Mesenchymal stem cell (in vitro differentiated cells and primary cell): ENCODE measurements at regions not wholly inside any gene's neighbourhood (a gene's known extent, or its start where the extent isn't known, plus 50 kb on each side); places are given as distances from the start of the nearest gene placed in this dataset.

Experiments
- DNase-seq: peaks from one replicate; pipeline ENCODE4 v3.0.0-alpha.2; 2013
- H2AFZ ChIP-seq: one replicate; pipeline ENCODE4 v1.6.1; 2013; ENCODE audit warnings: low read depth, mild to moderate bottlenecking, control low read depth, inconsistent platforms, low read length, moderate library complexity
- H2AK5ac ChIP-seq: 2 replicates; pipeline ENCODE4 v1.6.1; 2013; ENCODE audit warnings: low read length, moderate library complexity, mild to moderate bottlenecking, inconsistent platforms; ENCODE audit not compliant: severe bottlenecking
- H2BK120ac ChIP-seq: one replicate; pipeline ENCODE4 v1.6.1; 2013; ENCODE audit warnings: low read depth, mild to moderate bottlenecking, inconsistent platforms, low read length, moderate library complexity
- H2BK12ac ChIP-seq, 2 experiments: one replicate each; pipeline ENCODE4 v1.6.1; 2013; ENCODE audit warnings: inconsistent platforms in 2 of 2, low read length in 2 of 2, mild to moderate bottlenecking in 2 of 2, moderate library complexity in 2 of 2, control low read depth in 1 of 2
- H2BK15ac ChIP-seq: one replicate; pipeline ENCODE4 v1.6.1; 2013; ENCODE audit warnings: mild to moderate bottlenecking, low read depth, inconsistent platforms; ENCODE audit not compliant: poor library complexity, severe bottlenecking
- H2BK5ac ChIP-seq: 2 replicates; pipeline ENCODE4 v1.6.1; 2013; ENCODE audit warnings: low read depth, mild to moderate bottlenecking, low read length, control low read depth, inconsistent platforms; ENCODE audit not compliant: poor library complexity, severe bottlenecking
- H3K14ac ChIP-seq, 2 experiments: one replicate each; pipeline ENCODE4 v1.6.1; 2013; ENCODE audit warnings: inconsistent platforms in 2 of 2, low read length in 2 of 2, control low read depth in 1 of 2, mild to moderate bottlenecking in 1 of 2, moderate library complexity in 1 of 2
- H3K18ac ChIP-seq, 2 experiments: one replicate each; pipeline ENCODE4 v1.6.1; 2013; ENCODE audit warnings: inconsistent platforms in 2 of 2, low read length in 2 of 2, control low read depth in 1 of 2, low read depth in 1 of 2, mild to moderate bottlenecking in 1 of 2
- H3K23ac ChIP-seq, 2 experiments: one replicate each; pipeline ENCODE4 v1.6.1; 2013; ENCODE audit warnings: inconsistent platforms in 2 of 2, low read length in 2 of 2, mild to moderate bottlenecking in 2 of 2, moderate library complexity in 2 of 2, control low read depth in 1 of 2
- H3K27ac ChIP-seq: 2 replicates; pipeline ENCODE4 v1.5.1; 2013; ENCODE audit warnings: mild to moderate bottlenecking, moderate library complexity, low read length, control low read depth, inconsistent platforms; ENCODE audit not compliant: poor library complexity, severe bottlenecking
- H3K27me3 ChIP-seq, 2 experiments: 2 replicates each; pipeline versions ENCODE4 v1.6.1 to v1.7.0; 2013; ENCODE audit warnings: low read length in 2 of 2, mild to moderate bottlenecking in 2 of 2, moderate library complexity in 2 of 2, control low read depth in 1 of 2, inconsistent platforms in 1 of 2; ENCODE audit not compliant: control insufficient read depth in 1 of 2, insufficient read depth in 1 of 2
- H3K36me3 ChIP-seq, 2 experiments: 2 replicates each; pipeline versions ENCODE4 v1.6.1 to v1.7.0; 2013; ENCODE audit warnings: low read length in 2 of 2, control low read depth in 1 of 2, inconsistent platforms in 1 of 2, low read depth in 1 of 2, mild to moderate bottlenecking in 1 of 2; ENCODE audit not compliant: insufficient read depth in 2 of 2, control insufficient read depth in 1 of 2
- H3K4ac ChIP-seq, 2 experiments: one replicate each; pipeline ENCODE4 v1.6.1; 2013; ENCODE audit warnings: inconsistent platforms in 2 of 2, low read length in 2 of 2, mild to moderate bottlenecking in 2 of 2, moderate library complexity in 2 of 2, control low read depth in 1 of 2, low read depth in 1 of 2
- H3K4me1 ChIP-seq: 2 replicates; pipeline ENCODE4 v1.6.1; 2013; ENCODE audit warnings: low read depth, low read length, control low read depth; ENCODE audit not compliant: control insufficient read depth, insufficient read depth
- H3K4me2 ChIP-seq: 2 replicates; pipeline ENCODE4 v1.6.1; 2013; ENCODE audit warnings: low read length, mild to moderate bottlenecking, inconsistent platforms; ENCODE audit not compliant: poor library complexity, severe bottlenecking
- H3K4me3 ChIP-seq, 2 experiments: 2 replicates each; pipeline versions ENCODE4 v1.5.1 to v1.7.0; 2013; ENCODE audit warnings: low read length in 2 of 2, mild to moderate bottlenecking in 2 of 2, control low read depth in 1 of 2, low read depth in 1 of 2; ENCODE audit not compliant: insufficient read depth in 1 of 2
- H3K79me1 ChIP-seq: replicated peaks from 2 replicates; pipeline ENCODE4 v1.6.1; 2013; ENCODE audit warnings: mild to moderate bottlenecking, control low read depth, low read length, inconsistent platforms; ENCODE audit not compliant: poor library complexity, severe bottlenecking
- H3K9ac ChIP-seq: 2 replicates; pipeline ENCODE4 v1.7.0; 2013; ENCODE audit warnings: mild to moderate bottlenecking, low read length, moderate library complexity
- H3K9me3 ChIP-seq: 2 replicates; pipeline ENCODE4 v1.7.0; 2013; ENCODE audit warnings: mild to moderate bottlenecking, low read length; ENCODE audit not compliant: control insufficient read depth
- H4K8ac ChIP-seq: one replicate; pipeline ENCODE4 v1.6.1; 2013; ENCODE audit warnings: inconsistent platforms, mild to moderate bottlenecking, low read length, moderate library complexity
- H4K91ac ChIP-seq: one replicate; pipeline ENCODE4 v1.6.1; 2013; ENCODE audit warnings: mild to moderate bottlenecking, low read length, inconsistent platforms
- WGBS: methylation state at CpG from one replicate; pipeline ENCODE4 v1.1.7; 2013; ENCODE audit warnings: mixed read lengths; 5-methylcytosine and 5-hydroxymethylcytosine counted together

DNA sequence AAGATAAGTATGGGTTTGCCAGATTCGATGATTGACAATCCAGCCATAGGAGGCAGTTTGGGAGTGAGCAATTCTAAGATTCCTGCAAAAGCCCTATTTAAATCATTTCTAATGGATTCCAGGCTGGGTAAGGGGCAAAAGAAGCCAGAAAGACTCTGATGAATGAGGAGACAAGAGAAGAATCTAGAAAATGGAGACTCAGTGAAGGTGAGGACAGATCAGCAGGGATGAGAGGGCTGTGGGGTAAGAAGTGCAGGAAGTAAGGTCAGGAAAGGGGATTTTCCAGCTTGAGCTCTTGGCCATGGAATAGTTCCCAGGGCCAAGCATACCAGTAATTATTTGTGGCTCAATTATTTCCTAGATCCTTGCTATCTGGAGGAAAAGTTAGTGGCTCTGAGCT lies 87.3 kb downstream of the TMX1 start:
- Histone ChIP-seq H2AK5ac (no peak overlapping the region), H4K8ac (no peak overlapping the region), H3K14ac (no peak overlapping the region), H4K91ac (no peak overlapping the region), H3K4me2 (no peak overlapping the region), H2BK5ac (no peak overlapping the region), H3K4ac (peak overlapping the region; percentile 18 to 40), H3K9ac (peak overlapping the region; percentile 17), H2BK15ac (peak overlapping the region; percentile 21), H3K36me3 (no peaks in the 10 kb centered on the region), H3K4me3 (no peak overlapping the region), H3K9me3 (no peaks in the 10 kb centered on the region), H3K18ac (peak overlapping the region in 1 of 2 experiments; percentile 24), H2BK12ac (peak overlapping the region in 1 of 2 experiments; percentile 51), H3K23ac (no peak overlapping the region), H3K4me1 (peaks cover 5% of the 10 kb centered on the region), H3K27ac (peak overlapping the region; percentile 12), H2BK120ac (no peak overlapping the region), H2AFZ (no peak overlapping the region), H3K79me1 (no peaks in the 10 kb centered on the region), H3K27me3 (no peaks in the 10 kb centered on the region)
- peak; percentile 57 for DNase-seq
- 83% methylated on average over 1 of the region's 1 CpG for WGBS

DNA sequence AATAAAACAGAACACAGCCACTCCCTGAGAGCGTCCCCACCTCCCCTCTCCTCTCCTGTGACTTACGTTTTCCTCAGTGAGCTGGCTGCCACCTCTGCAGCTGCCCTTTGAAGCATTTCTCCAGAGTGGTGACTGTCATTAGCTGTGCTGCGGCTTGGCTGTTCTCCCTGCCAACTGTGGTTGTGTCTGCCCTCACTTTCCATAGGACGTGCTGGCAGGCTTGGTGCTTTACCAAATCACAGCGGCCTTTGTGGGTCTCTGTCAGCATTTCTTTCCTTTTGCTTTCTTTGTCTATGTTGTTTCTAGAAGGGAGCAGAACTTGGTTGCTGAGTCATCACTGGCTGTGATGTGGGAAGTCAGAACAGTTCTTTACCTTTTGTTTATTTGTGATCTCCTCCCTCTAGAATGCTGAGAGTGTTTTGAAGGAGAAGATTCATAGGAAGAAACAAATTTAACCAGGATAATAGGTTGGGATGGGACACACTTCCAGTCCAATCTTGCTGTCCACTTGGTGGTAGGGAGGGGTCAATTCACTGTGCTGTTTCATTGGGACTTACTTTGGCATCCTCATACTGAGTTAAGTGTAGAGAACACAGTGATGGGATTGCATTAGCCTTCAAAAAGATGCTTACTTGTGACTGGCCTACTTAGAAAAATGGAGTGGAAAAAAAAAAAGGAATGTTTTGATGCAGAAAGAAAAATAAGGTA lies 88.2 kb downstream of the TMX1 start:
- no peak overlapping the region for H2BK5ac ChIP-seq
- peak overlapping the region; percentile 64 to 65 for H3K18ac ChIP-seq
- peak overlapping the region; percentile 7 for H4K91ac ChIP-seq
- DNase-seq: peak; percentile 77
- H3K9me3 ChIP-seq: no peaks in the 10 kb centered on the region
- peak overlapping the region; percentile 24 to 49 for H2BK12ac ChIP-seq
- H2AK5ac ChIP-seq: peak overlapping the region; percentile 90
- H3K4me1 ChIP-seq: peaks cover 5% of the 10 kb centered on the region
- H2AFZ ChIP-seq: peak overlapping the region; percentile 39
- peak overlapping the region; percentile 59 for H3K9ac ChIP-seq
- no peaks in the 10 kb centered on the region for H3K27me3 ChIP-seq
- H2BK120ac ChIP-seq: no peak overlapping the region
- H3K14ac ChIP-seq: peak overlapping the region in 1 of 2 experiments; percentile 19
- H3K4me3 ChIP-seq: no peak overlapping the region
- H3K27ac ChIP-seq: peak overlapping the region; percentile 1
- H2BK15ac ChIP-seq: no peak overlapping the region
- no peaks in the 10 kb centered on the region for H3K36me3 ChIP-seq
- no peak overlapping the region for H3K4me2 ChIP-seq
- H3K79me1 ChIP-seq: no peaks in the 10 kb centered on the region
- WGBS: 35% methylated on average over 5 of the region's 5 CpGs
- H3K4ac ChIP-seq: peak overlapping the region in 1 of 2 experiments; percentile 3
- H3K23ac ChIP-seq: no peak overlapping the region
- H4K8ac ChIP-seq: peak overlapping the region; percentile 28

DNA sequence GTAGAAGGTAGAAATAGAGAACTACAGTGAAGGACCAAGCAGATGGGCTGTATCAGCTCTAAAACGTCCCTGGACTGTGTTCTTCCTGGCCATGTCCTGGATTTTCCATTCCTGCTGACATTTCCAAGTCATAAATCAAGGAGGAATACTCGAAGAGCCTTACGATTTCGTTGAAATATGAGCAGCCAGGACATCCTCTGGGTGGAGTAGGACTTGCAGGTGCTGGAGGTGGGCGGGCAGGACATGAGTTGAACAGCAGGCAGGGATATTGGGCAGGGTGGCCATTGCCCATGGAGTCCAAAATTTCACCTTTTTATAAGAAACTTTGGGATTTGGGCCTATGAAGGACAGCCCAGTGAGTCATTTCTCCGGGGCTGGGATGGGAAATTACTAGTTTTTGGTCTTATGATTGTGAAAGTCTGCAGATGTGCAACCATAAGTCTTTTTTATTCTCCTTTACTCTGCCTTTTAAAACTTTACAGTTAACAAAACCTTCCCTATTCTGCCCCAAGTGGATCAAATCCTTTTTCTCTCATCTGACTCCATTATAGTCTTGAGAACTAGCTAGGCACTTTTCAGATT lies 88.8 kb downstream of the TMX1 start:
- H2BK12ac ChIP-seq: peak overlapping the region; percentile 24 to 65
- peak overlapping the region; percentile 59 for H4K91ac ChIP-seq
- H3K4me2 ChIP-seq: no peak overlapping the region
- no peaks in the 10 kb centered on the region for H3K9me3 ChIP-seq
- no peaks in the 10 kb centered on the region for H3K36me3 ChIP-seq
- peak overlapping the region; percentile 30 for H4K8ac ChIP-seq
- H3K79me1 ChIP-seq: no peaks in the 10 kb centered on the region
- H3K14ac ChIP-seq: no peak overlapping the region
- peak overlapping the region; percentile 90 for H2AK5ac ChIP-seq
- H3K27me3 ChIP-seq: no peaks in the 10 kb centered on the region
- WGBS: 54% methylated on average over 5 of the region's 6 CpGs
- no peak overlapping the region for H2AFZ ChIP-seq
- H3K27ac ChIP-seq: no peak overlapping the region
- H2BK120ac ChIP-seq: no peak overlapping the region
- peak; percentile 51 for DNase-seq
- H2BK5ac ChIP-seq: no peak overlapping the region
- peaks cover 5% of the 10 kb centered on the region for H3K4me1 ChIP-seq
- H2BK15ac ChIP-seq: no peak overlapping the region
- H3K4me3 ChIP-seq: no peak overlapping the region
- H3K9ac ChIP-seq: peak overlapping the region; percentile 59
- no peak overlapping the region for H3K23ac ChIP-seq
- peak overlapping the region in 1 of 2 experiments; percentile 90 for H3K4ac ChIP-seq
- H3K18ac ChIP-seq: peak overlapping the region in 1 of 2 experiments; percentile 65

GRCh38 chr14:51331486-51332367 lies 91.7 kb downstream of the TMX1 start:
- Histone ChIP-seq H3K79me1 (no peaks in the 10 kb centered on the region), H3K36me3 (no peaks in the 10 kb centered on the region), H4K8ac (peak overlapping the region; percentile 55), H3K9ac (no peak overlapping the region), H2AFZ (no peak overlapping the region), H2AK5ac (no peak overlapping the region), H3K9me3 (no peaks in the 10 kb centered on the region), H4K91ac (no peak overlapping the region), H3K27ac (no peak overlapping the region), H3K23ac (no peak overlapping the region), H3K27me3 (no peaks in the 10 kb centered on the region), H3K4me1 (peaks cover 5% of the 10 kb centered on the region), H2BK12ac (peak overlapping the region; percentile 28 to 39), H3K18ac (no peak overlapping the region), H2BK5ac (no peak overlapping the region), H3K4me3 (no peak overlapping the region), H2BK120ac (no peak overlapping the region), H3K4me2 (no peak overlapping the region), H3K14ac (no peak overlapping the region), H2BK15ac (no peak overlapping the region), H3K4ac (no peak overlapping the region)
- 80% methylated on average over 7 of the region's 8 CpGs for WGBS
- DNase-seq: peak; percentile 48
